Neural progenitor cell (in vitro differentiated cells): ENCODE measurements at regions not wholly inside any gene's neighbourhood (a gene's known extent, or its start where the extent isn't known, plus 50 kb on each side); places are given as distances from the start of the nearest gene placed in this dataset.
"Not testable (repeated sequence)": the region's sequence is repeated elsewhere in the genome, so short reads cannot be mapped to it uniquely, and the experiment has no call there.

ENCODE experiments used
- DNase-seq: peaks from one replicate; pipeline ENCODE4 v3.0.0-alpha.2; 2016; ENCODE audit warnings: low spot score
- H2AFZ ChIP-seq: fragments of 200-600 bp; sonication (generic); replicated peaks from 2 replicates; pipeline ENCODE4 v1.6.1; 2016; ENCODE audit warnings: antibody characterized with exemption
- H3F3A ChIP-seq: fragments of 200-600 bp; sonication (generic); 2 replicates; pipeline ENCODE4 v1.6.1; 2016; ENCODE audit warnings: antibody characterized with exemption, low read depth
- H3K27ac ChIP-seq: fragments of 200-600 bp; sonication (generic); 2 replicates; pipeline ENCODE4 v1.5.1; 2016; ENCODE audit warnings: mild to moderate bottlenecking
- H3K27me3 ChIP-seq: fragments of 200-600 bp; sonication (generic); 2 replicates; pipeline ENCODE4 v1.6.1; 2016; ENCODE audit warnings: mild to moderate bottlenecking, moderate library complexity
- H3K36me3 ChIP-seq: fragments of 200-600 bp; sonication (generic); 2 replicates; pipeline ENCODE4 v1.5.1; 2016
- H3K4me1 ChIP-seq: fragments of 200-600 bp; sonication (generic); 2 replicates; pipeline ENCODE4 v1.6.1; 2016; ENCODE audit warnings: mixed run types
- H3K4me2 ChIP-seq: fragments of 200-600 bp; sonication (generic); 2 replicates; pipeline ENCODE4 v1.6.1; 2016
- H3K4me3 ChIP-seq: fragments of 200-600 bp; sonication (generic); 2 replicates; pipeline ENCODE4 v1.5.1; 2016
- H3K79me2 ChIP-seq: fragments of 200-600 bp; sonication (generic); 2 replicates; pipeline ENCODE4 v1.6.1; 2016; ENCODE audit warnings: low read depth
- H3K9ac ChIP-seq: fragments of 200-600 bp; sonication (generic); 2 replicates; pipeline ENCODE4 v1.6.1; 2016
- H3K9me3 ChIP-seq: fragments of 200-600 bp; sonication (generic); 2 replicates; pipeline ENCODE4 v1.5.1; 2016; ENCODE audit warnings: low read depth
- H4K20me1 ChIP-seq: fragments of 200-600 bp; sonication (generic); 2 replicates; pipeline ENCODE4 v1.6.1; 2016; ENCODE audit warnings: low read depth
- H3K27ac Mint-ChIP-seq: 3 replicates; pipeline ENCODE4 v1.8.0; 2021; ENCODE audit warnings: mixed read lengths
- H3K27me3 Mint-ChIP-seq: 2 replicates; pipeline ENCODE4 v1.8.0; 2022; ENCODE audit warnings: low read depth, mild to moderate bottlenecking, inconsistent platforms, moderate library complexity, mixed read lengths; ENCODE audit not compliant: insufficient read depth
- H3K36me3 Mint-ChIP-seq: 3 replicates; pipeline ENCODE4 v1.8.0; 2021; ENCODE audit warnings: mixed read lengths
- H3K4me1 Mint-ChIP-seq: 3 replicates; pipeline ENCODE4 v1.8.0; 2021; ENCODE audit warnings: mixed read lengths
- H3K4me3 Mint-ChIP-seq: 3 replicates; pipeline ENCODE4 v1.8.0; 2021; ENCODE audit warnings: mild to moderate bottlenecking, moderate library complexity, mixed read lengths
- H3K9me3 Mint-ChIP-seq: 3 replicates; pipeline ENCODE4 v1.8.0; 2020; ENCODE audit warnings: mixed read lengths
- EZH2 ChIP-seq: fragments of 200-600 bp; sonication (generic); IDR thresholded peaks from 2 replicates; pipeline ENCODE4 v1.6.1; 2017; ENCODE audit warnings: antibody characterized with exemption, mild to moderate bottlenecking, moderate library complexity
- EZH2phosphoT487 ChIP-seq: fragments of 200-600 bp; sonication (generic); IDR thresholded peaks from 2 replicates; pipeline ENCODE4 v1.6.1; 2017; ENCODE audit warnings: antibody characterized with exemption
- TF ChIP-seq, protein P1 (sequence below): fragments of 200-600 bp; sonication (generic); IDR thresholded peaks from 2 replicates; pipeline ENCODE4 v1.5.1; 2017; ENCODE audit warnings: antibody characterized with exemption, mild to moderate bottlenecking

DNA sequence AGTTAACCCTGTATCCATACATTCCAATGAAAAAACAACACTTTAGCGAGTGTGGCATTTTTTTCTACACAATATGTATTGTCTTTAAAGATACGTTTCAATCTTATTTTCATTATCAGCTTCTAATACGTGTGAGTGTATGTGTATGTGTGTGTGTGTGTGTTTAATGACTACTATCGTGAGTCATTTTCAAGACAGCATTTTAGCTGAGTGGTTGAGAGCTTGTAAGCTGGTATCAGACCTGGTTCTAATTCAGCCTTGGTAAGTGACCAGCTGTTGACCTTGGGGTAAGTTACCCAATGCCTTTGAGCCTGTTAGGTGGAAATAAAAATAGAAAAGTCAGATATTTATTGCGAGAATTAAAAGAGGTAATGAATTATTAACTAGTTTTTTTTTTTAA lies 320.0 kb upstream of the NT5E start:
- no peak for TF ChIP-seq EZH2phosphoT487
- Histone ChIP-seq H3F3A (no peaks in the 10 kb centered on the region), H4K20me1 (no peaks in the 10 kb centered on the region), H3K9me3 (no peaks in the 10 kb centered on the region), H3K36me3 (no peaks in the 10 kb centered on the region), H3K4me1 (no peaks in the 10 kb centered on the region), H2AFZ (no peak overlapping the region), H3K4me3 (no peak overlapping the region), H3K4me2 (no peak overlapping the region), H3K79me2 (no peaks in the 10 kb centered on the region), H3K9ac (no peak overlapping the region), H3K27ac (no peak overlapping the region), H3K27me3 (no peaks in the 10 kb centered on the region)
- Mint-ChIP-seq H3K4me3 (no peak overlapping the region), H3K27me3 (peaks cover 8% of the 10 kb centered on the region), H3K36me3 (no peaks in the 10 kb centered on the region), H3K9me3 (no peaks in the 10 kb centered on the region), H3K4me1 (no peaks in the 10 kb centered on the region), H3K27ac (no peak overlapping the region)
- DNase-seq, result no peak

DNA sequence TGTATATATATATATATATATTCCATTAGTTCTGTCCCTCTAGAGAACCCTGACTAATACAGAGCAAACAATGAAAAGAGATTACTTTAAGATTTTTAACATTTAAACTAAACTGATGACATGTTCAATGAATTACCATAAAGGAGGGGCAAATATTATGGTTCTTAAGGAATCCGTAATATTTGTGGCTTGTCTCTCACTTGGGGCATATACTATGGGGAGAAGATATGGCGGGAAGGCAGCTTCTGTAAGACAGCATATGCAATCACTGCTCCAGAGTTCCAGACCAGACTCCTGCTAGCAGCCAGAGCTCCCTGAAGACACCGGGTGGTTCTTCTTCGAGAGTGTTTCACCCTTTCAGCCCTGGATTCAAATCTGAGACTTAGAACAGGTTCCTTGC lies 321.1 kb upstream of the NT5E start:
- H3K27ac Mint-ChIP-seq, result no peak overlapping the region
- Histone ChIP-seq H2AFZ (no peak overlapping the region), H3K79me2 (no peaks in the 10 kb centered on the region), H3K4me3 (no peak overlapping the region), H3K4me2 (no peak overlapping the region), H3K36me3 (no peaks in the 10 kb centered on the region), H3K27ac (no peak overlapping the region), H3K4me1 (no peaks in the 10 kb centered on the region), H3K9me3 (no peaks in the 10 kb centered on the region), H3K27me3 (no peaks in the 10 kb centered on the region), H4K20me1 (no peaks in the 10 kb centered on the region), H3K9ac (no peak overlapping the region), H3F3A (no peaks in the 10 kb centered on the region)
- TF ChIP-seq, protein P1, sequence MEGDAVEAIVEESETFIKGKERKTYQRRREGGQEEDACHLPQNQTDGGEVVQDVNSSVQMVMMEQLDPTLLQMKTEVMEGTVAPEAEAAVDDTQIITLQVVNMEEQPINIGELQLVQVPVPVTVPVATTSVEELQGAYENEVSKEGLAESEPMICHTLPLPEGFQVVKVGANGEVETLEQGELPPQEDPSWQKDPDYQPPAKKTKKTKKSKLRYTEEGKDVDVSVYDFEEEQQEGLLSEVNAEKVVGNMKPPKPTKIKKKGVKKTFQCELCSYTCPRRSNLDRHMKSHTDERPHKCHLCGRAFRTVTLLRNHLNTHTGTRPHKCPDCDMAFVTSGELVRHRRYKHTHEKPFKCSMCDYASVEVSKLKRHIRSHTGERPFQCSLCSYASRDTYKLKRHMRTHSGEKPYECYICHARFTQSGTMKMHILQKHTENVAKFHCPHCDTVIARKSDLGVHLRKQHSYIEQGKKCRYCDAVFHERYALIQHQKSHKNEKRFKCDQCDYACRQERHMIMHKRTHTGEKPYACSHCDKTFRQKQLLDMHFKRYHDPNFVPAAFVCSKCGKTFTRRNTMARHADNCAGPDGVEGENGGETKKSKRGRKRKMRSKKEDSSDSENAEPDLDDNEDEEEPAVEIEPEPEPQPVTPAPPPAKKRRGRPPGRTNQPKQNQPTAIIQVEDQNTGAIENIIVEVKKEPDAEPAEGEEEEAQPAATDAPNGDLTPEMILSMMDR, result no peak
- TF ChIP-seq EZH2, result no peak
- no peak for TF ChIP-seq EZH2phosphoT487
- H3K4me3 Mint-ChIP-seq, result no peak overlapping the region
- no peak for DNase-seq
- H3K36me3 Mint-ChIP-seq, result no peaks in the 10 kb centered on the region
- H3K27me3 Mint-ChIP-seq, result peaks cover 8% of the 10 kb centered on the region
- no peaks in the 10 kb centered on the region for H3K9me3 Mint-ChIP-seq
- no peaks in the 10 kb centered on the region for H3K4me1 Mint-ChIP-seq

DNA sequence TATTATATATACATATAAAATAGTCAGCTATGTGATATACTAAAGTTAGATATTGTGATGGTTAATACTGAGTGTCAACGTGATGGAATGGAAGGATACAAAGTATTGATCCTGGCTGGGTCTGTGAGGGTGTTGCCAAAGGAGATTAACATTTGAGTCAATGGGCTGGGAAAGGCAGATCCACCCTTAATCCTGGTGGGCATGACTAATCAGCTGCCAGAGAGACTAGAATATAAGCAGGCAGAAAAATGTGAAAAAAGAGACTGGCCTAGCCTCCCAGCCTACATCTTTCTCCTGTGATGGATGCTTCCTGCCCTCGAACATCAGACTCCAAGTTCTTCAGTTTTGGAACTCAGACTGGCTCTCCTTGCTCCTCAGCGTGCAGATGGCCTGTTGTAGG lies 321.6 kb upstream of the NT5E start:
- not testable (repeated sequence) for H3K27me3 ChIP-seq, H3K4me1 ChIP-seq, DNase-seq, H3K79me2 ChIP-seq, H3K27me3 Mint-ChIP-seq, H3K4me2 ChIP-seq, H2AFZ ChIP-seq, H3K27ac ChIP-seq, H3K9me3 Mint-ChIP-seq, H3K4me3 ChIP-seq, H3K9ac ChIP-seq, H4K20me1 ChIP-seq, H3K4me1 Mint-ChIP-seq, H3K36me3 ChIP-seq, H3K27ac Mint-ChIP-seq, H3K4me3 Mint-ChIP-seq, H3F3A ChIP-seq, H3K36me3 Mint-ChIP-seq, H3K9me3 ChIP-seq

DNA sequence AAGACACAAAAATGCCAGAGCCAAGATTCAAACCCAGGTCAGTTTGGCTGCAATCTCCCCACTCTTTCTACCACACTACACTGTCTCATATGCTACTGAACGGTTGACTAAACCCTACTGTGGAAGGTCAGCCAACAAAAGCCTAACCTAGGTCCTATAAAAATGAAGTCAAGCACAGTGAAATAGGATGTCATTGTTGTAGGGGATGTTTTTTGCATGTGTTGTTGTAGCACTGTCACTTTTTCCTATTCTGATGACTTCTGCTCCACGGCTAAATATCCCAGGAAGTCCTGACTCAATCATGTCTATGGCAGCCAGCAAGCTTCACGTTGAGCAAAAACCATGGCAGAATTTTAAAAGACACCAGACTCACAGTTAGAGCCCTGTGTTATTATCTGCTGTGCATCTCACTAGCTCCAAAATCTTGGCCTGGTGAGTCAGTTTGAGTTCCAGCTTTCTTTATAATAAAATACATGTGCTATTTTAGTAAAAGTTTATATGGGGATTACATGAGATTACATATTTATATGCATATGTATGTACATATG lies 322.1 kb upstream of the NT5E start:
- H3K4me1 Mint-ChIP-seq, result no peaks in the 10 kb centered on the region
- no peak overlapping the region for H3K27ac ChIP-seq
- peaks cover 8% of the 10 kb centered on the region for H3K27me3 Mint-ChIP-seq

More for the DNA sequence above, 322.1 kb upstream of the NT5E start:
- H3K9me3 ChIP-seq, result no peaks in the 10 kb centered on the region
- H3K9ac ChIP-seq, result no peak overlapping the region
- DNase-seq, result no peak
- H3K4me3 ChIP-seq, result no peak overlapping the region
- Mint-ChIP-seq H3K9me3 (no peaks in the 10 kb centered on the region), H3K27ac (no peak overlapping the region), H3K4me3 (no peak overlapping the region), H3K36me3 (no peaks in the 10 kb centered on the region)
- H3K27me3 ChIP-seq, result no peaks in the 10 kb centered on the region
- H3K79me2 ChIP-seq, result no peaks in the 10 kb centered on the region
- no peak overlapping the region for H3K4me2 ChIP-seq
- no peaks in the 10 kb centered on the region for H3F3A ChIP-seq
- no peaks in the 10 kb centered on the region for H3K4me1 ChIP-seq
- H3K36me3 ChIP-seq, result no peaks in the 10 kb centered on the region
- no peak overlapping the region for H2AFZ ChIP-seq
- no peaks in the 10 kb centered on the region for H4K20me1 ChIP-seq
- TF ChIP-seq EZH2phosphoT487 (no peak), EZH2 (no peak)
- TF ChIP-seq, protein P1, result no peak
